GM21447 (cell line): ENCODE measurements at regions not wholly inside any gene's neighbourhood (a gene's known extent, or its start where the extent isn't known, plus 50 kb on each side); places are given as distances from the start of the nearest gene placed in this dataset.
"Not testable (repeated sequence)": the region's sequence is repeated elsewhere in the genome, so short reads cannot be mapped to it uniquely, and the experiment has no call there.

Source experiments
- ATAC-seq: cut with Tn5 transposase; IDR thresholded peaks from one replicate; pipeline ENCODE4 v1.9.1; 2021; ENCODE audit not compliant: unreplicated experiment

GRCh38 chr6:130494729-130495128 lies 128.9 kb downstream of the TMEM200A start:
- no peak for ATAC-seq

GRCh38 chr6:130500693-130501092 lies 134.9 kb downstream of the TMEM200A start:
- no peak for ATAC-seq

- ATAC-seq: no peak
Measured at GRCh38 chr6:130503146-130503545, 137.3 kb downstream of the TMEM200A start.

GRCh38 chr6:130505808-130506598 lies 140.2 kb downstream of the TMEM200A start:
- ATAC-seq: no peak

- not testable (repeated sequence) for ATAC-seq
Measured at GRCh38 chr6:130507005-130507665, 141.3 kb downstream of the TMEM200A start.

GRCh38 chr6:130507666-130508028 lies 141.8 kb downstream of the TMEM200A start:
- no peak for ATAC-seq

GRCh38 chr6:130513770-130514169 lies 148.0 kb downstream of the TMEM200A start:
- ATAC-seq: peak; percentile 70

GRCh38 chr6:130514712-130515111 lies 148.9 kb downstream of the TMEM200A start:
- no peak for ATAC-seq

GRCh38 chr6:130515306-130515705 lies 149.5 kb downstream of the TMEM200A start:
- ATAC-seq: no peak

GRCh38 chr6:130516604-130517003 lies 150.8 kb downstream of the TMEM200A start:
- no peak for ATAC-seq

GRCh38 chr6:130517444-130517931 lies 151.7 kb downstream of the TMEM200A start:
- ATAC-seq: peak; percentile 80

- ATAC-seq: no peak
Measured at GRCh38 chr6:130518588-130518987, 152.8 kb downstream of the TMEM200A start.

- no peak for ATAC-seq
Measured at GRCh38 chr6:130520221-130520620, 154.4 kb downstream of the TMEM200A start.

- no peak for ATAC-seq
Measured at GRCh38 chr6:130520801-130521200, 155.0 kb downstream of the TMEM200A start.

- ATAC-seq: no peak
Measured at GRCh38 chr6:130524552-130524951, 158.7 kb downstream of the TMEM200A start.

GRCh38 chr6:130525408-130525807 lies 159.6 kb downstream of the TMEM200A start:
- peak; percentile 63 for ATAC-seq

GRCh38 chr6:130526466-130526865 lies 160.6 kb downstream of the TMEM200A start:
- no peak for ATAC-seq

- no peak for ATAC-seq
Measured at GRCh38 chr6:130527173-130527572, 161.4 kb downstream of the TMEM200A start.

GRCh38 chr6:130529569-130530149 lies 163.8 kb downstream of the TMEM200A start:
- ATAC-seq: no peak

GRCh38 chr6:130534627-130535026 lies 168.8 kb downstream of the TMEM200A start:
- no peak for ATAC-seq

- no peak for ATAC-seq
Measured at GRCh38 chr6:130535242-130535641, 169.4 kb downstream of the TMEM200A start.

GRCh38 chr6:130537447-130537846 lies 171.6 kb downstream of the TMEM200A start:
- no peak for ATAC-seq
